ENCODE measurements at regions not wholly inside any gene's neighbourhood (a gene's known extent, or its start where the extent isn't known, plus 50 kb on each side); places are given as distances from the start of the nearest gene placed in this dataset.

DNA sequence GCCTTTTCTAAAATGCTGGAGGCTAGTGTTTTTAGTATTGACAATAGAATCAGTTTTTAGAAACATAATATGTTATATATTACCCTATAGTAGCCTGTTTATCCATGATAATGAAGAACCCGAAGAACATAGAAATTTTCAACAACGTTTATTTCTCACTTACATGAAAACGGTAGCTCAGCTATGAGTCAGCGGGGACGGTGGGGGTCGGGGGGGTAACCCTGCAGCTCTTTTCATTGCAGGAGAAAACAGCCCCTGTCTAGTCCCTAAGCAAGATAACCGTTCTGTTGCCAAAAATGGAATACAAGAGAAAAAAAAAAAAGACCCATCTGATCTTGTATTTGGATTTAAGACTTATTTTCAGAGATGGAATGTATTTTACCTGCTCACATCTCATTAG lies 1758.4 kb upstream of the AGA start:
- no peak for TF ChIP-seq CHD1 (IDR thresholded peaks at IDR 0.05; ENCODE audit: low read depth, low read length)
- TF ChIP-seq POLR2A (IDR thresholded peaks at IDR 0.05; ENCODE audit: low read depth, low read length), result no peak
- TF ChIP-seq, protein P1, sequence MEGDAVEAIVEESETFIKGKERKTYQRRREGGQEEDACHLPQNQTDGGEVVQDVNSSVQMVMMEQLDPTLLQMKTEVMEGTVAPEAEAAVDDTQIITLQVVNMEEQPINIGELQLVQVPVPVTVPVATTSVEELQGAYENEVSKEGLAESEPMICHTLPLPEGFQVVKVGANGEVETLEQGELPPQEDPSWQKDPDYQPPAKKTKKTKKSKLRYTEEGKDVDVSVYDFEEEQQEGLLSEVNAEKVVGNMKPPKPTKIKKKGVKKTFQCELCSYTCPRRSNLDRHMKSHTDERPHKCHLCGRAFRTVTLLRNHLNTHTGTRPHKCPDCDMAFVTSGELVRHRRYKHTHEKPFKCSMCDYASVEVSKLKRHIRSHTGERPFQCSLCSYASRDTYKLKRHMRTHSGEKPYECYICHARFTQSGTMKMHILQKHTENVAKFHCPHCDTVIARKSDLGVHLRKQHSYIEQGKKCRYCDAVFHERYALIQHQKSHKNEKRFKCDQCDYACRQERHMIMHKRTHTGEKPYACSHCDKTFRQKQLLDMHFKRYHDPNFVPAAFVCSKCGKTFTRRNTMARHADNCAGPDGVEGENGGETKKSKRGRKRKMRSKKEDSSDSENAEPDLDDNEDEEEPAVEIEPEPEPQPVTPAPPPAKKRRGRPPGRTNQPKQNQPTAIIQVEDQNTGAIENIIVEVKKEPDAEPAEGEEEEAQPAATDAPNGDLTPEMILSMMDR (conservative IDR thresholded peaks at IDR 0.05; ENCODE audit: low read depth, low read length), result no peak
- TF ChIP-seq, protein P2, sequence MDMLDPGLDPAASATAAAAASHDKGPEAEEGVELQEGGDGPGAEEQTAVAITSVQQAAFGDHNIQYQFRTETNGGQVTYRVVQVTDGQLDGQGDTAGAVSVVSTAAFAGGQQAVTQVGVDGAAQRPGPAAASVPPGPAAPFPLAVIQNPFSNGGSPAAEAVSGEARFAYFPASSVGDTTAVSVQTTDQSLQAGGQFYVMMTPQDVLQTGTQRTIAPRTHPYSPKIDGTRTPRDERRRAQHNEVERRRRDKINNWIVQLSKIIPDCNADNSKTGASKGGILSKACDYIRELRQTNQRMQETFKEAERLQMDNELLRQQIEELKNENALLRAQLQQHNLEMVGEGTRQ (IDR thresholded peaks at IDR 0.05; ENCODE audit: low read depth, low read length), result no peak
- no peak for TF ChIP-seq MAZ (IDR thresholded peaks at IDR 0.05; ENCODE audit: borderline replicate concordance, low read depth, low read length)
- no peak for TF ChIP-seq RCOR1 (IDR thresholded peaks at IDR 0.05; ENCODE audit: insufficient replicate concordance, low read length)
- TF ChIP-seq FOS (IDR thresholded peaks at IDR 0.05; ENCODE audit: low read depth, low read length), result no peak
- TF ChIP-seq CEBPB (IDR thresholded peaks at IDR 0.05; ENCODE audit: low read depth, low read length), result no peak

Data from IMR-90 (cell line).